Epithelial cell of esophagus (primary cell): ENCODE measurements at regions not wholly inside any gene's neighbourhood (a gene's known extent, or its start where the extent isn't known, plus 50 kb on each side); places are given as distances from the start of the nearest gene placed in this dataset.

Experiments used
- DNase-seq: peaks from one replicate; pipeline ENCODE4 v3.0.0; 2010; ENCODE audit warnings: low read depth
- H3K4me3 ChIP-seq: 2 replicates; pipeline ENCODE4 v1.5.1; 2011; ENCODE audit warnings: mild to moderate bottlenecking, low read length, control low read depth
- TF ChIP-seq, protein P1 (sequence below): IDR thresholded peaks from 2 replicates; pipeline ENCODE4 v1.5.1; 2011; ENCODE audit warnings: low read depth, mild to moderate bottlenecking, low read length, control low read depth, inconsistent platforms; ENCODE audit not compliant: insufficient read depth; ENCODE audit errors: missing control alignments

GRCh38 chr20:50323209-50323608, 132.6 kb downstream of the CEBPB start:
- no peak for DNase-seq
- TF ChIP-seq, protein P1, sequence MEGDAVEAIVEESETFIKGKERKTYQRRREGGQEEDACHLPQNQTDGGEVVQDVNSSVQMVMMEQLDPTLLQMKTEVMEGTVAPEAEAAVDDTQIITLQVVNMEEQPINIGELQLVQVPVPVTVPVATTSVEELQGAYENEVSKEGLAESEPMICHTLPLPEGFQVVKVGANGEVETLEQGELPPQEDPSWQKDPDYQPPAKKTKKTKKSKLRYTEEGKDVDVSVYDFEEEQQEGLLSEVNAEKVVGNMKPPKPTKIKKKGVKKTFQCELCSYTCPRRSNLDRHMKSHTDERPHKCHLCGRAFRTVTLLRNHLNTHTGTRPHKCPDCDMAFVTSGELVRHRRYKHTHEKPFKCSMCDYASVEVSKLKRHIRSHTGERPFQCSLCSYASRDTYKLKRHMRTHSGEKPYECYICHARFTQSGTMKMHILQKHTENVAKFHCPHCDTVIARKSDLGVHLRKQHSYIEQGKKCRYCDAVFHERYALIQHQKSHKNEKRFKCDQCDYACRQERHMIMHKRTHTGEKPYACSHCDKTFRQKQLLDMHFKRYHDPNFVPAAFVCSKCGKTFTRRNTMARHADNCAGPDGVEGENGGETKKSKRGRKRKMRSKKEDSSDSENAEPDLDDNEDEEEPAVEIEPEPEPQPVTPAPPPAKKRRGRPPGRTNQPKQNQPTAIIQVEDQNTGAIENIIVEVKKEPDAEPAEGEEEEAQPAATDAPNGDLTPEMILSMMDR, result no peak
- H3K4me3 ChIP-seq, result no peak overlapping the region

GRCh38 chr20:50323777-50324775, 133.4 kb downstream of the CEBPB start:
- TF ChIP-seq, protein P1, result no peak
- H3K4me3 ChIP-seq, result no peak overlapping the region
- no peak for DNase-seq

GRCh38 chr20:50325215-50325614, 134.6 kb downstream of the CEBPB start:
- no peak overlapping the region for H3K4me3 ChIP-seq
- DNase-seq, result no peak

DNA sequence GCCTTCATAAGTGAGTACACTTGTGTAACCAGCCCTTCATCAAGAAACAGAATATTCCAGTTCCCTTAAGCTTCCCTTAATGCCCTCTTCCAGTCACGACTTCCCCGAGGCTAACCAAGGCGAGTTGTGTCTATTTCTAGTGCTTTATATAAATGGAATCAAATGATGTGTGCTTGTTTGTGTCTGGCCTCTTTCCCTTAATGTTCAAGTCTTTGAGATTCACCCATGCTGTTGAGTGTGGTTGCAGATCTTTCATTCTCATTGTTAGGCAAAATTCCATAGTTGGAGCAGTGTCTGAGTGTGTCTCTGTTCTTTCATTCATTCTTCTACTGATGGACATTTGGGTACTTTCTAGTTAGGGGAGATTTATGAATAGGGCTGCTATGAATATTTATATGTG, 135.0 kb downstream of the CEBPB start:
- TF ChIP-seq, protein P1, result no peak
- H3K4me3 ChIP-seq, result no peak overlapping the region
- DNase-seq, result no peak

More at GRCh38 chr20:50325215-50325614, 134.6 kb downstream of the CEBPB start:
- TF ChIP-seq, protein P1, result no peak

DNA sequence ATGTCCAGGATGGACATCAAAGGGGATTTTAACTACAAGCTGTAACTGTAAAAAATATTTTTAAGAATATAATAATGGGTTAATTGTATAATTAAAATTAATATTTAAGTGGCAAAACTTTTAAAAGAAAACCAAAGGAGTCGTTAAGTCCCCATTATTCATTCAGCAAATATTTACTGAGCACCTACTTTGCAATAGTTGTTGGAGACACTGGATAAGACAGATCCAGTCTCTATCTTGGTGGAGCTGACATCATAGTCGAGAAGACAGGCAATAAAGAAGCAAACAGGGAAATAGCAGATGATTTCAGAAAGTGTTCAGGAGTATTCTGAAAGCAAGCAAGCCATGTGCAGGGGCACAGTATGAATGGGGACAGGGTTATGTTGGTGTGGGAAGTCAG, 137.0 kb downstream of the CEBPB start:
- H3K4me3 ChIP-seq, result no peak overlapping the region
- TF ChIP-seq, protein P1, result no peak
- DNase-seq, result no peak

DNA sequence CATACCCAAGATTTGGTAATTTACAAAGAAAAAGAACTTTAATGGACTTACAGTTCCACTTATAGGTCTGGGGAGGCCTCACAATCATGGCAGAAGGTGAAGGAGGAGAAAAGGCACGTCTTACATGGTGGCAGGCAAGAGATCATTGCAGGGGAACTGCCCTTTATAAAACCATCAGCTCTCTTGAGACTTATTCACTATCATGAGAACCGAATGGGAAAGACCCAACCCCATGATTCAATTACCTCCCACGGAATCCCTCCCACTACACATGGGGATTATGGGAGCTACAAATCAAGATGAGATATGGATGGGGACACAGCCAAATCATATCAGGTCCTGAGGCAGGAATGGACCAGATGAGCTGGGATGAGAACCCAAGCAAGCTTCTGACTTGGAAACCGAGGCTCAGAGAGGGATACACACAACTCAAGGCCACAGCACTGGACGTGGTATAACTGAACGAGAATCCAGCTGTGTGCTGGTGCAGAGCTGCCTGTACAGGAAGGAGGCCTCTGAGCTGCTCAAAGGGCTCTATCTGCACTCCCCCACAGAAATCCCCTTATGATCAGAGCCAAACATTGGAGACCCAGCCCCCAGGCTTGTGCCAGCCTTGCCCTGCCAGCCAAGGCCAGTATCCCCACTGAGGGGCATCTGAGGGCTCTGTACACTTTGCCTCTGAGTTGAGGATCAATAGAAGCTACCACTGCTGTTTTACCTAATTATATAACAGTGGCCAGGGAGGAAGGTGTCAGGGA, 137.8 kb downstream of the CEBPB start:
- TF ChIP-seq, protein P1, result no peak
- H3K4me3 ChIP-seq, result no peak overlapping the region
- DNase-seq, result no peak
